DMS114 treated with DMSO at 0.1 percent for 48 hours (cell line): ENCODE measurements at regions not wholly inside any gene's neighbourhood (a gene's known extent, or its start where the extent isn't known, plus 50 kb on each side); places are given as distances from the start of the nearest gene placed in this dataset.
"Not testable (repeated sequence)": the region's sequence is repeated elsewhere in the genome, so short reads cannot be mapped to it uniquely, and the experiment has no call there.

Source experiments
- DNase-seq: peaks from one replicate; lab custom pipeline; 2025; ENCODE audit not compliant: unreplicated experiment; lab: John Stamatoyannopoulos, UW

- no peak for DNase-seq
These were observed 860.4 kb downstream of the PLA2G4A start for GRCh38 chr1:187689129-187689528.

DNA sequence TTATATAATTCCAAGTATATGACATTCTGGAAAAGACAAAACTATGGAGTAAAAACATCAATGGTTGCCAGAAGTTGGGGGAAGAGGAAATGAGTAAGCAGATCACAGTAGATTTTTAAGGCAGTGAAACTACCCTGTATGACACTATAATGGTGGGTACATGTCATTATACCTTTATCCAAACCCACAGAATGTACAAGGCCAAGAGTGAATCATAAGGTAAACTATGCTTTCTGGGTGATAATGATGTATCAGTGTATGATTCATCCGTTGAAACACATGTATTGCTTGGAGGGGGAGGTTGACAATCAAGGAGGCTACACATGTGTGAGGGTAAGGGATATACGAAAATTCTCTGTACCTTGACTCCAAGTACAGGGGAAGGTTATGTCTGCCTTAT is 862.7 kb downstream of the PLA2G4A start:
- no peak for DNase-seq

DNA sequence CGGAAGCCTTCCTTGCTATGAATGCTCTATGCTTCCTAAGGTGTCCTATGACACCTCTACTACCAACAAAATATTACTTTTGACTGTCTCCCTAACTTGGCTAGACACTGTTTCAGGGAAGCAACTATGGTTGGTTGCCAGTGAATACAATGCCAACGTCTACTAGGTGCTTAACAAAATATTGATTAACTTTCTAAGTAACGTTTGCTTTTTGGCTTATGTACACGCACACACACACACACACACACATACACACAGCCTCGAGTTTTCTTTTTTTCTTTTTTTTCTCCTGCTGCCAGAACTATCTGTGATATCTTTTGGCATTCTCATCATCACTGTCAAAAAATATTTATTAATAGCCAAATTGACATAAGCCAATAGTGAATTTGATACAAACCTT is 864.0 kb downstream of the PLA2G4A start:
- DNase-seq, result no peak

DNA sequence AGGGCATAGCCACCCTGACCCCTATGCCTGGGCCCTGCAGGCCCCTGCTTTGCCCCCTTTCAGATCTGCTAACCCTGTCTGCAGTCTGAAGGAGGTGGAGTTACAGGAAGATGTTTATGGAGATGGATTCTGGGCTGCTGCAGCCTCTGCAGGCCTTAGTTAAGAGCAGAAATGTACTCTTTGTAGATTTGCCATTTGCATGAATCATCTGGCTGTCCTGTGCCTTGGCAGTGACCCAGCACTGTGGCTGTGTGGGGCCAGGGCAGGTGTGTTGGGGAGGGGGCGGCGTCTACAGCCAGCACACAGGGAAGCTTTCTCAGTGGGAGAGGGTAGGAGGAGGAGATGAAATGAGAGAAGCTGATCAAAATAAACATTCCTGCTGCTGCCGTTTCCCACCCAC is 867.3 kb downstream of the PLA2G4A start:
- DNase-seq, result no peak

DNA sequence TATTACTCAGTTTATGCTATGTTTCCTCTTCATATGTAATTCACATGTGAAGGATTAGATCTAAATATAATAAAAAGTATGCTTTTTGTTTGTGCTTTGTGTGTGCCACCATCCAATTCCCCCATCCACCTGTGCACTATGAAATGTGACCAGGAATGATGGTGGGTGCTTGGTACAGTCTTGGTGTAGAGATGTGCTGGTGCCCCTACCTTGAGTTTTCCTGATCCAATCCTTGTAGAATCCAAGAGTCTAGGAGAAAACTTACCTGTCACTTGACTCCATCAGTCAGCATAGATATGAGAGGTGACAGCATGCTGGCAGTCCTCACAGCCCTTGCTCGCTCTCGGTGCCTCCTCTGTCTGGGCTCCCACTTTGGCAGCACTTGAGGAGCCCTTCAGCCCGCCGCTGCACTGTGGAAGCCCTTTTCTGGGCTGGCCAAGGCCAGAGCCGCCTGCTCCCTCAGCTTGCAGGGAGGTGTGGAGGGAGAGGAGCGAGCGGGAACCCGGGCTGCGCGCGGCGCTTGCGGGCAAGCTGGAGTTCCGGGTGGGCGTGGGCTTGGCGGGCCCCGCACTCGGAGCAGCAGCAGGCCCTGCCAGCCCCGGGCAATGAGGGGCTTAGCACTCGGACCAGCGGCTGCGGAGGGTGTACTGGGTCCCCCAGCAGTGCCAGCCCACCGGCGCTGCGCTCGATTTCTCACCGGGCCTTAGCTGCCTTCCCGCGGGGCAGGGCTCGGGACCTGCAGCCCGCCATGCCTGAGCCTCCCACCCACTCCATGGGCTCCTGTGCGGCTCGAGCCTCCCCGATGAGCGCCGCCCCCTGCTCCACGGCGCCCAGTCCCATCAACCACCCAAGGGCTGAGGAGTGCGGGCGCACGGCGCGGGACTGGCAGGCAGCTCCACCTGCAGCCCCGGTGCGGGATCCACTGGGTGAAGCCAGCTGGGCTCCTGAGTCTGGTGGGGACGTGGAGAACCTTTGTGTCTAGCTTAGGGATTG is 874.7 kb downstream of the PLA2G4A start:
- DNase-seq, result not testable (repeated sequence)

DNA sequence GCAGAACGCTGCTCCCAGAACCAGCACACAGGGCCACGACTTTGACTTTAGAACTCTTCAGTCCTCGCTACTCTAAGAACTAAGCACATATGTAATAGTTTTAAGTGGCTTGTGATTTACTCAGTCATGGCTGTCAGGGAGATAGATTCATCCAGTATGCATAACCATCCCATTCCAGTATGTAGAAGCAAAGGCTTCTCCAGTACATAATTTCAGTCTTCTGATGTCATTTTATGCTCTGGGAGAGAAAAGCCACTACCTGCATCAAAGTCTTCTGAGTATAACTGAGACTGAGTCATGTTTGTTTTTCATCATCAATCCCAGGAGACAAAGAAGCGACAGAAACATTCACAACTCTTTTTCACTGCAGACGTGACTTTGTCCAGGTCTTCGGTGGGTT is 885.7 kb downstream of the PLA2G4A start:
- DNase-seq, result no peak

GRCh38 chr1:187715483-187715882 is 886.7 kb downstream of the PLA2G4A start:
- DNase-seq, result no peak

DNA sequence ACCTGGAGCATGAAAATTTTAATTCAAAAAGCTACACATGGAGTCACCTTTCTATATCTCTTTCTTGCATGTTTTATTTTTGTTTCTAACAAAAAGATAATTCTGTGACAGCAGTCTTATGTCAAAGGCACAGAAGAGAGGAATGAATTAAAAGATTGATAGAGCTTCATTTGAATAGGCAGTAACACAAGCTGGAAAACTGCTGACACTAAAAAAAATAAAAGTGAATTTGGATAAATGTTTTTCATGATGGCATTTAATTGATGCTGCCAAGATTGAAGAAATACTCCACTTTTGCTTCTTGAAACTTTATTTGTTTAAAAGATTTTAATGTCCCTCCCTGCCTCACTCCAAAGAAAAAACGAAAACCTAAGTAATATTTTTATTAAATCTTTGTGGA is 887.4 kb downstream of the PLA2G4A start:
- DNase-seq, result no peak

DNA sequence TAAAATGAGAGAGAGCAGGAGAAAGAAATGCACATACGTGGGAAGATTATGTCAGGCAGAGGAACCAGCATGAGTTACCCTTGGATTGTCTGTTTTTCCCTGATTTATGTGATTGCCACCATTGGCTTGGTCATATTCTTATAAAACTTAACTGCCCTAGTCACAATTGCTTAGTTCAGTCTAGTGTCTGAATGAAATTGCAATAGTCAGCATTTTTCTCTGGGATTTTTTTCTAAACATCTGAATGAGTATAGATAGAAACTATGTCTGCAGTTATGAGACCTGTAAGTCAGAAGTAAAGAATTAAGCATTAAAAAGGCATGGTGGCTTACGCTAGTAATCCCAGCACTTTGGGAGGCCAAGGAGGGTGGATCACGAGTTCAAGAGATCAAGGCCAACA is 889.8 kb downstream of the PLA2G4A start:
- no peak for DNase-seq

DNA sequence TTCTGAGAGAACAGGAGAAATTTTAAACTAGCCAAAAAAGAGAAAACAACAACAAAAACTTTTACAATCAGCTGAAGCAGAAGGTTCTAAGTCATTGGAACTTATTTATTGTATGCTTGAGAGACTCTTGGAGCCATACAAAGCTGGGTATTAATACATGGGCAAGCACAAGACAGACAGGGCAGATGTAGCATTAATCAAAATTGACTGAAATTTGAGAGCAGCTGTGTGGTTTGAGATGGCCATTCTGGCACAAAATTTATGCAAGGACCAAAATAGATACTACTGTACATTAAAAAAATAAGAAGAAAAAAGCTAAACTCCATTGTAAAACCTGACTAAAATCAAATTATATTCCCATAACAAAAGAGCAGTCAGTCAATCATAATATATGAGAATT is 892.5 kb downstream of the PLA2G4A start:
- no peak for DNase-seq

GRCh38 chr1:187725216-187725615 is 896.5 kb downstream of the PLA2G4A start:
- no peak for DNase-seq

GRCh38 chr1:187733232-187733631 is 904.5 kb downstream of the PLA2G4A start:
- no peak for DNase-seq

GRCh38 chr1:187734427-187734826 is 905.7 kb downstream of the PLA2G4A start:
- no peak for DNase-seq

- DNase-seq, result no peak
These were observed 915.9 kb downstream of the PLA2G4A start for GRCh38 chr1:187744665-187745064.

DNA sequence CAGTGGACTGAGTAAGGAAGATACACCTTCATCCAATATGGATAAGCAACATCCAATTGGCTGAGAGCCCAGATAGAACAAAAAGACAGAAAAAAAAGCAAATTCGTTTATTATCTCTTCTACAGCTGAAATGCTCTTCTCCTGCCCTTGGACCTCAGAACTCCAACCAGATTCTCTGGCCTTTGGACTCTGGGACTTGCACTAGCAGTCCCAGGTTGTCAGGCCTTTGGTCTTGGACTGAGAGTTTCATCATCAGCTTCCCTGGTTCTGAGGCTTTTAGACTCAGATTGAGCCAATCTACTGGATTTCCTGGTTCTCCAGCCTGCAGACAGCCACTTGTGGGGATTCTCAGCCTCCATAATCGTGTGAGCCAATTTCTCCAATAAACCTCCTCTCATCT is 926.8 kb downstream of the PLA2G4A start:
- no peak for DNase-seq

- not testable (repeated sequence) for DNase-seq
These were observed 927.9 kb downstream of the PLA2G4A start for GRCh38 chr1:187756684-187757083.

DNA sequence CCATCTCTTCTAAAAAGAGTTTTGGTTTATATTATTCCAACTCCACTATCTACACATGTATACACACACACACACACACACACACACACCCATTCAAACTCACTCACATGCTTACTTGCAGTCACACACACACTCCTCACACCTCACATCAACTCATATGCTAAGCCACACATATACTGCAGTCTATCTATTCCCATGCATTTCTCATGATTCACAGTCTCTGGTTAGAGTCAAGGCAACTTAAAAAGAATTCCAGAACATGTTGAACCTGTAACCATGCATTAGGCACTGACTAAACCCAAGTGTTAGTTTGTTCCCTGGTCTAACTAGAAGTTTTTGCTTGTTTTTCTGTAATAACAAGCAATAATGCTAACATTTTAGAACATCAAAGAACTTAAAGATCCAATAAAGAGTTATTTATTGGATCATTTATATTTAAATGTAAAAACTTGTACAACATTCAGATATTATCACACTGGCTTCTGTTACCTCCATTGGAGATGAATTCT is 931.1 kb downstream of the PLA2G4A start:
- DNase-seq, result no peak

DNA sequence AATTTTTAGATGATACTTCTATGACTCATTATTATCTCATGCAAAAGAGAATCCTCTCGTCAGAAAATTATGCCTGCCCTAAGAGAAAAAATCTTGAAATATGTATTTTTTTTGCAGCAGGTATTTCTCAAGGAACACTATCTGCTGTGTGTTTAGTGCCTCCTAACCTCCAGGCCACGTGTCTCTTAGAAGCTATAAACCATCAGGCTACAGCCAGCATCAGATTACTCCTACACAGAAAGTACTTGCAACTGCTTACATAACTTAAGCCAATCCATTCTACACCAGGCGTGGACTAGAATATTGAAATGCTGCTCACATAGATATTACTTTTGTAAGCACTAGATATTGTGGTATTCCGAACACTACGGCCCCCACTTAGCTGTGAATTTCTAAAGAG is 933.4 kb downstream of the PLA2G4A start:
- DNase-seq, result no peak

DNA sequence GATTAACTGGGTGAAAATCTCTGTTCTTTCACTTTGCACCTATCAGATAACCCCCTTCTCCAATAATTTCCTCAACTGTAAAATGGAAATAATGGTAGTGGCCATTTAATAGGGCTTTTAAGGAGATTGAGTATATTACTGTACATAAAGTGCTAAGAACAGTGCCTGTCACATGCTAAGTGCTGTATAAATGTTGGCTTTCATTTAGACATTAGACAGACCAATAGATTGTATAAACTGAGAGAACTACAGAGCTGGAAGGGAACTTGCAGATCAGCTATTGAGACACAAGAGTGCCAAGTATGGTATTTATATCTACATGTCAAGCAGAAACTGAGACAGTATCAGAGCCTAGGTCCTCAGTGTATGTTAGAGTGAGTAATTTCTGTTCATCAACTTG is 934.7 kb downstream of the PLA2G4A start:
- no peak for DNase-seq

DNA sequence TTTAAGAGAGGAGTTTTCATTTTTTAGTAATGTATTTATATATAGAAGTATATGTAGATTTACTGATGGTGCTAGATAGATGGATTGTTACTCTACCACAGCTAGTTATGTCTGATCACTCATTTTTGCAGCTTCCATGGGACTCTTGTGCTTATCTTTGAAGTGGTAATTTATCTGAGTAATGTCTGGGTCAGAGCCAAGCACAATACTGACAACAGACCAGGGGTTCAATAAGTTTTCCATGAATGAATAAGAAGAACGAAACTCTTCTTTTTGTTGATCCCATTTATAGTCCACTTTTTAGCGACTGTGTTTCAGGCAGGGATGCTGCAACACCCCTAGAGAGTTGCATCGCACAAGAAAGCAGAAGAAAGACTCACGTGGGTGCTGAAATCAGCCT is 935.2 kb downstream of the PLA2G4A start:
- no peak for DNase-seq

- DNase-seq, result no peak
These were observed 942.6 kb downstream of the PLA2G4A start for GRCh38 chr1:187771396-187771795.

- no peak for DNase-seq
These were observed 944.4 kb downstream of the PLA2G4A start for GRCh38 chr1:187773168-187773567.

DNA sequence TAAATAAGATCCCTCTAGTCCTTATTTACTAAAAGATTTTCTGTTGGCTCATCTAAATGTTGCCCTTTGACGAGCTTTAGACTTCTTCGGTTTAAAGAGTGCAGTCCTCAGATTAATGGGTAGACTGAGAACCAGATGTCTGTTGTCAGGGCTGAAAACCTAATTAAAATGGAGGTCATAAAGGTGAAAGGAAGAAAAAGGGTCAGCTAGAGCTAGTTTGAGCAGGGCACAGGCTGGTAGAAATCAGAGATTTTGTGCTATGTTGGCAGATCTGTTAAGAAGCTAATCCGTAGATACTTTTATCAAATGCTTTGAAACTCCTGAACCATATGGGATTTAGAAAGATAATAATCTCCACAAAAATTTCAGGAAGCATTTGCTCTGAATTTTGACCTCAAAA is 959.0 kb downstream of the PLA2G4A start:
- DNase-seq, result no peak
